Prostate gland (tissue), 2 donors: ENCODE measurements at regions not wholly inside any gene's neighbourhood (a gene's known extent, or its start where the extent isn't known, plus 50 kb on each side); places are given as distances from the start of the nearest gene placed in this dataset.

Experiments used
- POLR2A ChIP-seq: fragments of 450-650 bp; IDR thresholded peaks from one replicate; pipeline ENCODE4 v1.6.1; 2016; ENCODE audit warnings: antibody characterized with exemption, mild to moderate bottlenecking
- POLR2AphosphoS5 ChIP-seq: sonication (generic); formaldehyde crosslinking; IDR thresholded peaks from one replicate; pipeline ENCODE4 v1.6.1; 2017; ENCODE audit warnings: antibody characterized with exemption
- TF ChIP-seq, protein P1 (sequence below), 4 experiments: fragments of 200-600 bp in 2 of 4; fragments of 450-650 bp in 2 of 4; sonication (generic) in 2 of 4; IDR thresholded peaks; 1 replicate in 3 of 4; 2 replicates in 1 of 4; pipeline ENCODE4 v1.5.1; 2016 to 2019; ENCODE audit warnings: antibody characterized with exemption in 4 of 4, mild to moderate bottlenecking in 2 of 4, moderate library complexity in 2 of 4

DNA sequence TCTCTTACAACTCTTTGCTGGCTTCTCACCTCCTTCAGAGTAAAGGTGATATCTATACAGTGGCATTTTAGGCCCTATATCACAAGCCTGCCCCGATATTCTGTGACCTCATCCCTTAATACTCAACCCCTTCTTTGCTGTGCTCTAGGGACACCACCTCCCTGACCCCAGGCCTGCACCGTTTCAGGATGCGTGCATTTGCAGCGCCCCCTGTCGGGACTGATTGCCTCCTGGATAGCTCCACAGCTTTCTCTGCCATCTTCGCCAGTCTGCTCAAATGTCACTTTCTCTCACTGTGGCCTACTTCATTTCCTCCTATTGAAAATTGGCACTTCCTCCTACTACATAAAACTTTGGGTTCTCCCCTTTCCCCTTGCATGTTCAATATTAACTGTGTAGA lies 289.6 kb downstream of the SOCS6 start:
- TF ChIP-seq POLR2AphosphoS5 (no peak), POLR2A (no peak)
- TF ChIP-seq, protein P1, sequence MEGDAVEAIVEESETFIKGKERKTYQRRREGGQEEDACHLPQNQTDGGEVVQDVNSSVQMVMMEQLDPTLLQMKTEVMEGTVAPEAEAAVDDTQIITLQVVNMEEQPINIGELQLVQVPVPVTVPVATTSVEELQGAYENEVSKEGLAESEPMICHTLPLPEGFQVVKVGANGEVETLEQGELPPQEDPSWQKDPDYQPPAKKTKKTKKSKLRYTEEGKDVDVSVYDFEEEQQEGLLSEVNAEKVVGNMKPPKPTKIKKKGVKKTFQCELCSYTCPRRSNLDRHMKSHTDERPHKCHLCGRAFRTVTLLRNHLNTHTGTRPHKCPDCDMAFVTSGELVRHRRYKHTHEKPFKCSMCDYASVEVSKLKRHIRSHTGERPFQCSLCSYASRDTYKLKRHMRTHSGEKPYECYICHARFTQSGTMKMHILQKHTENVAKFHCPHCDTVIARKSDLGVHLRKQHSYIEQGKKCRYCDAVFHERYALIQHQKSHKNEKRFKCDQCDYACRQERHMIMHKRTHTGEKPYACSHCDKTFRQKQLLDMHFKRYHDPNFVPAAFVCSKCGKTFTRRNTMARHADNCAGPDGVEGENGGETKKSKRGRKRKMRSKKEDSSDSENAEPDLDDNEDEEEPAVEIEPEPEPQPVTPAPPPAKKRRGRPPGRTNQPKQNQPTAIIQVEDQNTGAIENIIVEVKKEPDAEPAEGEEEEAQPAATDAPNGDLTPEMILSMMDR (IDR thresholded peaks at IDR 0.05), result no peak
